ENCODE measurements at regions not wholly inside any gene's neighbourhood (a gene's known extent, or its start where the extent isn't known, plus 50 kb on each side); places are given as distances from the start of the nearest gene placed in this dataset.

GRCh38 chr1:115156826-115157468 lies 67.6 kb upstream of the TSPAN2 start:
- TF ChIP-seq CTCF (IDR thresholded peaks at IDR 0.05) = no peak
- TF ChIP-seq POLR2A (IDR thresholded peaks at IDR 0.05) = no peak

Data from uterus (tissue), 2 donors.